B cell (primary cell): ENCODE measurements at regions not wholly inside any gene's neighbourhood (a gene's known extent, or its start where the extent isn't known, plus 50 kb on each side); places are given as distances from the start of the nearest gene placed in this dataset.

ENCODE experiments used
- ATAC-seq: fragments of 200-7000 bp; cut with Tn5 transposase; one replicate; pipeline ENCODE4 v1.10.0; 2021; ENCODE audit warnings: low read depth, mild to moderate bottlenecking, moderate number of reproducible peaks, moderate library complexity
- CTCF ChIA-PET: fragments of 350-600 bp; sonication (Branson Sonifier 250); formaldehyde crosslinking; loops from one replicate; lab custom pipeline; 2021; ENCODE audit warnings: antibody characterized with exemption, inconsistent platforms; lab: Charles Lee
- POLR2A ChIA-PET: fragments of 350-600 bp; sonication (Branson Sonifier 250); formaldehyde crosslinking; loops from one replicate; lab custom pipeline; 2021; ENCODE audit warnings: antibody characterized with exemption; lab: Charles Lee
- DNase-seq: peaks from one replicate; pipeline ENCODE4 v3.0.0; 2013
- H2AFZ ChIP-seq: 2 replicates; pipeline ENCODE4 v1.6.1; 2012; ENCODE audit warnings: mild to moderate bottlenecking, low read depth, low read length; ENCODE audit not compliant: insufficient read depth, poor library complexity, severe bottlenecking
- H3K27ac ChIP-seq, 2 donors: 1 replicate in 1 of 2; 2 replicates in 1 of 2; pipeline ENCODE4 v1.5.1; 2012 to 2013; ENCODE audit warnings: low read length in 2 of 2, mild to moderate bottlenecking in 2 of 2, moderate library complexity in 1 of 2
- H3K27me3 ChIP-seq, 4 experiments: fragments of 200-600 bp in 1 of 4; sonication (generic) in 1 of 4; replicated peaks in 1 of 4; 1 replicate in 2 of 4; 2 replicates in 2 of 4; pipeline versions ENCODE4 v1.6.1 to v1.7.0; 2013 to 2016; ENCODE audit warnings: low read length in 3 of 4, mild to moderate bottlenecking in 2 of 4, mixed read lengths in 1 of 4, moderate library complexity in 1 of 4; ENCODE audit not compliant: insufficient read depth in 4 of 4, control insufficient read depth in 3 of 4; ENCODE audit errors: control extremely low read depth in 1 of 4
- H3K36me3 ChIP-seq, 2 experiments: replicated peaks in 1 of 2; 1 replicate in 1 of 2; 2 replicates in 1 of 2; pipeline versions ENCODE4 v1.6.1 to v1.7.1; 2013; ENCODE audit warnings: low read length in 1 of 2; ENCODE audit not compliant: insufficient read depth in 2 of 2, control insufficient read depth in 1 of 2; ENCODE audit errors: control extremely low read depth in 1 of 2, extremely low read depth in 1 of 2
- H3K4me1 ChIP-seq, 2 donors: fragments of 200-600 bp in 1 of 2; sonication (generic) in 1 of 2; 1 replicate in 1 of 2; 2 replicates in 1 of 2; pipeline versions ENCODE4 v1.5.1 to v1.6.1; 2013 to 2017; ENCODE audit warnings: low read length in 2 of 2; ENCODE audit not compliant: control insufficient read depth in 2 of 2, insufficient read depth in 2 of 2
- H3K4me2 ChIP-seq: replicated peaks from 2 replicates; pipeline ENCODE3; 2012; ENCODE audit warnings: mild to moderate bottlenecking, low read depth, low read length; ENCODE audit not compliant: poor library complexity, severe bottlenecking
- H3K4me3 ChIP-seq, 5 experiments: fragments of 200-600 bp in 1 of 5; sonication (generic) in 1 of 5; 1 replicate in 3 of 5; 2 replicates in 2 of 5; pipeline versions ENCODE4 v1.5.1 to v1.7.0; 2011 to 2016; ENCODE audit warnings: low read length in 4 of 5, mild to moderate bottlenecking in 4 of 5, low read depth in 2 of 5, control low read depth in 1 of 5, moderate library complexity in 1 of 5; ENCODE audit not compliant: insufficient read depth in 1 of 5; ENCODE audit errors: control extremely low read depth in 1 of 5, extremely low read depth in 1 of 5
- H3K79me2 ChIP-seq: fragments of 200-600 bp; sonication (generic); one replicate; pipeline ENCODE4 v1.6.0; 2016; ENCODE audit warnings: low read length; ENCODE audit not compliant: control insufficient read depth, insufficient read depth
- H3K9ac ChIP-seq: fragments of 200-600 bp; sonication (generic); 2 replicates; pipeline ENCODE4 v1.6.1; 2017; ENCODE audit warnings: mild to moderate bottlenecking, low read length, moderate library complexity
- H3K9me3 ChIP-seq, 3 donors: one replicate each; pipeline versions ENCODE4 v1.6.1 to v1.7.1; 2013; ENCODE audit warnings: low read length in 2 of 3; ENCODE audit not compliant: control insufficient read depth in 2 of 3, insufficient read depth in 1 of 3; ENCODE audit errors: control extremely low read depth in 1 of 3
- H4K20me1 ChIP-seq: 2 replicates; pipeline ENCODE4 v1.6.0; 2012; ENCODE audit warnings: mild to moderate bottlenecking, low read length; ENCODE audit not compliant: insufficient read depth, control insufficient read depth, poor library complexity, severe bottlenecking
- H3K27ac Mint-ChIP-seq: one replicate; pipeline ENCODE4 v1.8.0; 2021; ENCODE audit warnings: mixed read lengths
- H3K27me3 Mint-ChIP-seq: one replicate; pipeline ENCODE4 v1.8.0; 2021; ENCODE audit warnings: mixed read lengths
- H3K4me1 Mint-ChIP-seq: one replicate; pipeline ENCODE4 v1.8.0; 2021; ENCODE audit warnings: mixed read lengths
- H3K4me3 Mint-ChIP-seq: one replicate; pipeline ENCODE4 v1.8.0; 2021; ENCODE audit warnings: mixed read lengths
- H3K9me3 Mint-ChIP-seq: one replicate; pipeline ENCODE4 v1.8.0; 2022; ENCODE audit warnings: mixed read lengths; ENCODE audit not compliant: insufficient read depth
- EZH2 ChIP-seq: IDR thresholded peaks from 2 replicates; pipeline ENCODE4 v1.6.1; 2012; ENCODE audit warnings: borderline replicate concordance, low read depth, mild to moderate bottlenecking, moderate library complexity, low read length; ENCODE audit not compliant: insufficient read depth, poor library complexity, severe bottlenecking
- WGBS: methylation state at CpG from one replicate; pipeline ENCODE4 v1.1.5; 2013; ENCODE audit warnings: missing lambda C conversion rate; ENCODE audit not compliant: insufficient coverage; 5-methylcytosine and 5-hydroxymethylcytosine counted together
- intact Hi-C: fragments of 100-400 bp; cut with micrococcal nuclease; formaldehyde crosslinking; loops from one replicate; pipeline ENCODE4 v1.10.0; 2022
- TF ChIP-seq, protein P1 (sequence below): fragments of 200-600 bp; IDR thresholded peaks from one replicate; pipeline ENCODE4 v1.8.0; 2022; ENCODE audit warnings: antibody characterized with exemption, mild to moderate bottlenecking

DNA sequence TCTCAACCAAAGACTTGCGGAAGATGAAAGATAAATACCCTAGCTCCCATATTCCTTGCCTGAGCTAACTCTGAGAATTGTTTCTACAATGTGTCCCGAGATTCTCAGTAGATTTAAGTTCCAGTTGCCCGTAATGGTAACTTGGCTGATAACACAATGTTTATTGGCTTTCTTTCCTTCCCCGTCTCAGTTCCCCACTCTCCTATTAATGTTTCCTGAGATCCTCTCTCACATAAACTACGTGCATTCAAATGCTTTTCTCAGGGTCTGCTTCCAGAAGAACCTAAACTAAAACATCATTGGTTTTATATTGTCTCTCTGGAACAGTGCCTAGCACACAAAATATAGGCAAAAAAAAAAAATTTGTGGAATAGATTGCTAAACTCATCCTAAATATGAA, 794.2 kb upstream of the ADGRL2 start:
- H3K79me2 ChIP-seq = no peaks in the 10 kb centered on the region
- intact Hi-C loops = no loop called here
- no peak overlapping the region for H3K27ac Mint-ChIP-seq
- no peaks in the 10 kb centered on the region for H3K27me3 Mint-ChIP-seq
- H3K27me3 ChIP-seq = no peaks in the 10 kb centered on the region
- no peaks in the 10 kb centered on the region for H3K36me3 ChIP-seq
- no peak overlapping the region for H3K4me2 ChIP-seq
- H3K9me3 Mint-ChIP-seq = peaks cover 2% of the 10 kb centered on the region
- TF ChIP-seq, protein P1, sequence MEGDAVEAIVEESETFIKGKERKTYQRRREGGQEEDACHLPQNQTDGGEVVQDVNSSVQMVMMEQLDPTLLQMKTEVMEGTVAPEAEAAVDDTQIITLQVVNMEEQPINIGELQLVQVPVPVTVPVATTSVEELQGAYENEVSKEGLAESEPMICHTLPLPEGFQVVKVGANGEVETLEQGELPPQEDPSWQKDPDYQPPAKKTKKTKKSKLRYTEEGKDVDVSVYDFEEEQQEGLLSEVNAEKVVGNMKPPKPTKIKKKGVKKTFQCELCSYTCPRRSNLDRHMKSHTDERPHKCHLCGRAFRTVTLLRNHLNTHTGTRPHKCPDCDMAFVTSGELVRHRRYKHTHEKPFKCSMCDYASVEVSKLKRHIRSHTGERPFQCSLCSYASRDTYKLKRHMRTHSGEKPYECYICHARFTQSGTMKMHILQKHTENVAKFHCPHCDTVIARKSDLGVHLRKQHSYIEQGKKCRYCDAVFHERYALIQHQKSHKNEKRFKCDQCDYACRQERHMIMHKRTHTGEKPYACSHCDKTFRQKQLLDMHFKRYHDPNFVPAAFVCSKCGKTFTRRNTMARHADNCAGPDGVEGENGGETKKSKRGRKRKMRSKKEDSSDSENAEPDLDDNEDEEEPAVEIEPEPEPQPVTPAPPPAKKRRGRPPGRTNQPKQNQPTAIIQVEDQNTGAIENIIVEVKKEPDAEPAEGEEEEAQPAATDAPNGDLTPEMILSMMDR = no peak
- no peak for TF ChIP-seq EZH2
- no peak overlapping the region for H2AFZ ChIP-seq
- H3K4me3 ChIP-seq = no peak overlapping the region
- no peaks in the 10 kb centered on the region for H3K4me1 ChIP-seq
- H3K4me3 Mint-ChIP-seq = no peak overlapping the region
- WGBS = 73% methylated on average over 4 of the region's 5 CpGs
- H3K9ac ChIP-seq = no peak overlapping the region
- ATAC-seq = no peak
- no peaks in the 10 kb centered on the region for H4K20me1 ChIP-seq
- no peak for DNase-seq
- no peaks in the 10 kb centered on the region for H3K9me3 ChIP-seq
- CTCF ChIA-PET = no interaction called here
- POLR2A ChIA-PET = no interaction called here
- H3K27ac ChIP-seq = no peak overlapping the region
- no peaks in the 10 kb centered on the region for H3K4me1 Mint-ChIP-seq

- Mint-ChIP-seq H3K9me3 (no peaks in the 10 kb centered on the region), H3K4me3 (no peak overlapping the region), H3K27me3 (no peaks in the 10 kb centered on the region), H3K4me1 (no peaks in the 10 kb centered on the region), H3K27ac (no peak overlapping the region)
- WGBS = 91% methylated on average over 2 of the region's 4 CpGs
- TF ChIP-seq EZH2 = no peak
- TF ChIP-seq, protein P1 = no peak
- no peak for DNase-seq
- no peaks in the 10 kb centered on the region for H3K36me3 ChIP-seq
- H3K9me3 ChIP-seq = peaks cover 0 to 2% (median 0%) of the 10 kb centered on the region in 3 donors
- intact Hi-C loops = no loop called here
- H3K79me2 ChIP-seq = no peaks in the 10 kb centered on the region
- H3K9ac ChIP-seq = no peak overlapping the region
- POLR2A ChIA-PET = no interaction called here
- H4K20me1 ChIP-seq = no peaks in the 10 kb centered on the region
- H2AFZ ChIP-seq = no peak overlapping the region
- no peaks in the 10 kb centered on the region for H3K4me1 ChIP-seq
- H3K4me3 ChIP-seq = no peak overlapping the region
- no peak overlapping the region for H3K27ac ChIP-seq
- CTCF ChIA-PET = no interaction called here
- H3K4me2 ChIP-seq = no peak overlapping the region
- no peaks in the 10 kb centered on the region for H3K27me3 ChIP-seq
- no peak for ATAC-seq
These were observed 796.7 kb upstream of the ADGRL2 start for GRCh38 chr1:81004011-81004410.
